ENCODE measurements at regions not wholly inside any gene's neighbourhood (a gene's known extent, or its start where the extent isn't known, plus 50 kb on each side); places are given as distances from the start of the nearest gene placed in this dataset.
A peak's percentile ranks its signal among the peaks of the same experiment; 100 is the strongest.

DNA sequence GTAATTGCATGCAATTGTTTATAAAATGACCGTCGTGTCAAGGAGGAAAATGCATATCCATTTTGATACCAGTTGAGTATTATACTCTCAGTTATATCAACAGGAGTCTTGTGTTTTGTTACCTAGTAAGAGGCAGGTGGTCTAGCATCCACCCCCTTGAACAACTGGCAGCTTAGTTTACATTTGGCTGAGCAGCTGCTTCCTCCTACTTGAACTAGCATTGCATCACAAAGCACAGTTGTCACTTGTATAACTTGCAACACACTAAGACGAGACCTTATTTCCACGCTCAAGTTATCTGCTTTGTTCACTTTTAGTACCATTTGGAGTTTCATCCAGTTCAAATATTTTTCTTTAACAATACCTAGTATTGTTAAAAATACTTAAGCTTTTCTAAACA, 75.4 kb upstream of the UBE2E3 start:
- TF ChIP-seq, protein P1, sequence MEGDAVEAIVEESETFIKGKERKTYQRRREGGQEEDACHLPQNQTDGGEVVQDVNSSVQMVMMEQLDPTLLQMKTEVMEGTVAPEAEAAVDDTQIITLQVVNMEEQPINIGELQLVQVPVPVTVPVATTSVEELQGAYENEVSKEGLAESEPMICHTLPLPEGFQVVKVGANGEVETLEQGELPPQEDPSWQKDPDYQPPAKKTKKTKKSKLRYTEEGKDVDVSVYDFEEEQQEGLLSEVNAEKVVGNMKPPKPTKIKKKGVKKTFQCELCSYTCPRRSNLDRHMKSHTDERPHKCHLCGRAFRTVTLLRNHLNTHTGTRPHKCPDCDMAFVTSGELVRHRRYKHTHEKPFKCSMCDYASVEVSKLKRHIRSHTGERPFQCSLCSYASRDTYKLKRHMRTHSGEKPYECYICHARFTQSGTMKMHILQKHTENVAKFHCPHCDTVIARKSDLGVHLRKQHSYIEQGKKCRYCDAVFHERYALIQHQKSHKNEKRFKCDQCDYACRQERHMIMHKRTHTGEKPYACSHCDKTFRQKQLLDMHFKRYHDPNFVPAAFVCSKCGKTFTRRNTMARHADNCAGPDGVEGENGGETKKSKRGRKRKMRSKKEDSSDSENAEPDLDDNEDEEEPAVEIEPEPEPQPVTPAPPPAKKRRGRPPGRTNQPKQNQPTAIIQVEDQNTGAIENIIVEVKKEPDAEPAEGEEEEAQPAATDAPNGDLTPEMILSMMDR (IDR thresholded peaks at IDR 0.05; ENCODE audit: insufficient read depth, low read length), result no peak
- H3K4me3 ChIP-seq (ENCODE audit: low read depth, low read length), result no peak overlapping the region
- no peak for DNase-seq (ENCODE audit: low read depth)

DNA sequence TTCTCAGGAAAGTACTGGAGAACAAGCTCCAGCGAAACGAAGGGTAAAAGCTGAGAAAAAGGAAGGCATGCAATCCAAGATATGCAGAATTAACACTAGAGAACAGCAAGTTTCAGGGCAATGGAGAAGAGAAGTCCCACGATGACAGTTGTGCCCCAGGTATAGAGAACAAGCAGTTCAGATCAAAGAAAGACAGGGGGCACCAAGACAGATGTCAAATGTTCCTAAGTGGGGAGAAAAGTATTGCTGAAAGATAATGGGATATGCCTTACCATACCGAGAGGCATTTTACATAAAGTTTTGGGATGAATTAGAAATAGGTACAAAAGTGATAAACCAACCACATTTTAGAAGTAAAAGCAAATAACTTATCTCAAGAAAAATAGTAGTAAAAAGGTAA, 79.1 kb upstream of the UBE2E3 start:
- no peak overlapping the region for H3K4me3 ChIP-seq (ENCODE audit: low read depth, low read length)
- TF ChIP-seq, protein P1 (IDR thresholded peaks at IDR 0.05; ENCODE audit: insufficient read depth, low read length), result no peak
- DNase-seq (ENCODE audit: low read depth), result no peak

- H3K4me3 ChIP-seq (ENCODE audit: low read depth, low read length), result no peak overlapping the region
- TF ChIP-seq, protein P1 (IDR thresholded peaks at IDR 0.05; ENCODE audit: insufficient read depth, low read length), result no peak
- no peak for DNase-seq (ENCODE audit: low read depth)
These were observed 86.7 kb upstream of the UBE2E3 start for GRCh38 chr2:180893752-180894151.

GRCh38 chr2:180892091-180892490, 88.3 kb upstream of the UBE2E3 start:
- TF ChIP-seq, protein P1 (IDR thresholded peaks at IDR 0.05; ENCODE audit: insufficient read depth, low read length), result no peak
- DNase-seq (ENCODE audit: low read depth), result no peak
- no peak overlapping the region for H3K4me3 ChIP-seq (ENCODE audit: low read depth, low read length)

- no peak for DNase-seq (ENCODE audit: low read depth)
- no peak overlapping the region for H3K4me3 ChIP-seq (ENCODE audit: low read depth, low read length)
- TF ChIP-seq, protein P1 (IDR thresholded peaks at IDR 0.05; ENCODE audit: insufficient read depth, low read length), result no peak
These were observed 89.0 kb upstream of the UBE2E3 start for GRCh38 chr2:180891360-180891759.

DNA sequence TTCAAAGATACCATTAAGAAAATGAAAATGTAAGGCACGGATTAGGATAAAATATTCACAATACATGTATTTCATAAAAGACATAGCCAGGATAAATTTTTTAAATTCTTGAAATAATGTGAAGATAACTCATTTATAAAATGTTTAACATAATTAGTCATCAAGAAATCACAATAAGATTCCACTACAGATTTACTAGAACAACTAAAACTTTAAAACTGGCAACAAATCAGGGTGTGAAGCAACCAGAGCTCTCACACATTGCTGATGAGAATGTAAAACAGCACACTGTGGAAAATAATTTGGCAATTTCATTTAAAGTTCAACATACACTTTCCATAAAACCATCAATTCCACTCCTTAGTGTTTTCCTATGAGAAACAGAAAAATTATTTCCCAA, 89.6 kb upstream of the UBE2E3 start:
- DNase-seq (ENCODE audit: low read depth), result peak; percentile 42
- H3K4me3 ChIP-seq (ENCODE audit: low read depth, low read length), result no peak overlapping the region
- TF ChIP-seq, protein P1 (IDR thresholded peaks at IDR 0.05; ENCODE audit: insufficient read depth, low read length), result no peak

- TF ChIP-seq, protein P1 (IDR thresholded peaks at IDR 0.05; ENCODE audit: insufficient read depth, low read length), result no peak
- DNase-seq (ENCODE audit: low read depth), result no peak
These were observed 97.4 kb upstream of the UBE2E3 start for GRCh38 chr2:180882959-180883358.

More at GRCh38 chr2:180882959-180883358, 97.4 kb upstream of the UBE2E3 start:
- no peak overlapping the region for H3K4me3 ChIP-seq (ENCODE audit: low read depth, low read length)

Data from fibroblast of the aortic adventitia (primary cell).